H9 (cell line): ENCODE measurements at regions not wholly inside any gene's neighbourhood (a gene's known extent, or its start where the extent isn't known, plus 50 kb on each side); places are given as distances from the start of the nearest gene placed in this dataset.
"Not testable (repeated sequence)": the region's sequence is repeated elsewhere in the genome, so short reads cannot be mapped to it uniquely, and the experiment has no call there.

Experiments
- DNase-seq: peaks from one replicate; pipeline ENCODE4 v3.0.0-alpha.2; 2017
- H2AFZ ChIP-seq: one replicate; pipeline ENCODE4 v1.6.1; 2013; ENCODE audit warnings: mild to moderate bottlenecking, low read length, control low read depth, moderate library complexity
- H2AK5ac ChIP-seq: 2 replicates; pipeline ENCODE4 v1.6.1; 2013; ENCODE audit warnings: low read length, control low read depth, mixed read lengths; ENCODE audit not compliant: insufficient read length
- H2BK120ac ChIP-seq: one replicate; pipeline ENCODE4 v1.6.1; 2013; ENCODE audit warnings: low read depth, mild to moderate bottlenecking, low read length, control low read depth, inconsistent platforms; ENCODE audit not compliant: poor library complexity, severe bottlenecking
- H2BK12ac ChIP-seq: 2 replicates; pipeline ENCODE4 v1.6.1; 2013; ENCODE audit warnings: low read length, control low read depth, mixed read lengths, low read depth; ENCODE audit not compliant: insufficient read length
- H2BK15ac ChIP-seq: 2 replicates; pipeline ENCODE4 v1.6.1; 2013; ENCODE audit warnings: low read depth, low read length, control low read depth
- H2BK20ac ChIP-seq: one replicate; pipeline ENCODE4 v1.6.1; 2013; ENCODE audit warnings: low read depth, mild to moderate bottlenecking, low read length, control low read depth, inconsistent platforms; ENCODE audit not compliant: poor library complexity, severe bottlenecking
- H2BK5ac ChIP-seq: 2 replicates; pipeline ENCODE4 v1.6.1; 2013; ENCODE audit warnings: low read length, control low read depth, mixed read lengths; ENCODE audit not compliant: insufficient read length
- H3K14ac ChIP-seq: 2 replicates; pipeline ENCODE4 v1.6.1; 2013; ENCODE audit warnings: low read length, control low read depth; ENCODE audit not compliant: insufficient read depth
- H3K18ac ChIP-seq: 2 replicates; pipeline ENCODE4 v1.6.1; 2013; ENCODE audit warnings: low read depth, mild to moderate bottlenecking, mixed read lengths, low read length, control low read depth; ENCODE audit not compliant: insufficient read length
- H3K23ac ChIP-seq: 2 replicates; pipeline ENCODE4 v1.6.1; 2013; ENCODE audit warnings: low read length, control low read depth, mixed read lengths, low read depth; ENCODE audit not compliant: insufficient read length
- H3K23me2 ChIP-seq: 2 replicates; pipeline ENCODE4 v1.6.1; 2013; ENCODE audit warnings: low read depth, mild to moderate bottlenecking, mixed read lengths, low read length, control low read depth; ENCODE audit not compliant: insufficient read length, poor library complexity, severe bottlenecking
- H3K27ac ChIP-seq: 2 replicates; pipeline ENCODE4 v1.5.1; 2013; ENCODE audit warnings: low read length, control low read depth, mixed read lengths, low read depth; ENCODE audit not compliant: insufficient read length
- H3K27me3 ChIP-seq: 2 replicates; pipeline ENCODE4 v1.6.1; 2013; ENCODE audit warnings: low read length, control low read depth, inconsistent platforms; ENCODE audit not compliant: insufficient read depth
- H3K4ac ChIP-seq: 2 replicates; pipeline ENCODE4 v1.6.1; 2013; ENCODE audit warnings: low read depth, mild to moderate bottlenecking, control low read depth, inconsistent platforms, low read length, moderate library complexity
- H3K4me1 ChIP-seq: 2 replicates; pipeline ENCODE4 v1.6.1; 2013; ENCODE audit warnings: low read length, control low read depth, inconsistent platforms; ENCODE audit not compliant: insufficient read depth
- H3K4me2 ChIP-seq: 2 replicates; pipeline ENCODE4 v1.6.1; 2013; ENCODE audit warnings: low read length, control low read depth, mixed read lengths; ENCODE audit not compliant: insufficient read length, insufficient read depth
- H3K56ac ChIP-seq: 2 replicates; pipeline ENCODE4 v1.6.1; 2013; ENCODE audit warnings: low read depth, mild to moderate bottlenecking, mixed read lengths, low read length, control low read depth; ENCODE audit not compliant: insufficient read length
- H3K79me1 ChIP-seq: 2 replicates; pipeline ENCODE4 v1.6.1; 2013; ENCODE audit warnings: low read depth, mild to moderate bottlenecking, moderate library complexity, low read length, control low read depth, inconsistent platforms; ENCODE audit not compliant: insufficient read depth, poor library complexity, severe bottlenecking
- H3K79me2 ChIP-seq: 2 replicates; pipeline ENCODE4 v1.6.1; 2013; ENCODE audit warnings: low read length, control low read depth, inconsistent platforms; ENCODE audit not compliant: insufficient read depth
- H3K9ac ChIP-seq: 2 replicates; pipeline ENCODE4 v1.6.1; 2013; ENCODE audit warnings: low read length, control low read depth, mixed read lengths; ENCODE audit not compliant: insufficient read length; ENCODE audit errors: extremely low read depth
- H3K9me3 ChIP-seq: one replicate; pipeline ENCODE4 v1.6.1; 2013; ENCODE audit warnings: low read depth, low read length, inconsistent platforms; ENCODE audit not compliant: control insufficient read depth
- H3T11ph ChIP-seq: one replicate; pipeline ENCODE4 v1.6.1; 2013; ENCODE audit warnings: mild to moderate bottlenecking, low read length, control low read depth, inconsistent platforms
- H4K20me1 ChIP-seq: one replicate; pipeline ENCODE4 v1.6.1; 2013; ENCODE audit not compliant: control insufficient read depth, insufficient read length, insufficient read depth
- H4K5ac ChIP-seq: 2 replicates; pipeline ENCODE4 v1.6.1; 2013; ENCODE audit warnings: low read depth, mild to moderate bottlenecking, mixed read lengths, low read length, control low read depth; ENCODE audit not compliant: insufficient read length
- H4K8ac ChIP-seq: replicated peaks from 2 replicates; pipeline ENCODE4 v1.6.1; 2013; ENCODE audit warnings: low read length, control low read depth, mixed read lengths, low read depth; ENCODE audit not compliant: insufficient read length
- H4K91ac ChIP-seq: 2 replicates; pipeline ENCODE4 v1.6.1; 2013; ENCODE audit warnings: low read depth, mild to moderate bottlenecking, moderate library complexity, mixed read lengths, low read length, control low read depth; ENCODE audit not compliant: insufficient read length
- H3K27ac Mint-ChIP-seq, 3 experiments: 2 replicates in 2 of 3; 3 replicates in 1 of 3; pipeline ENCODE4 v1.8.0; 2020 to 2021; ENCODE audit warnings: mixed read lengths in 3 of 3, mild to moderate bottlenecking in 1 of 3, moderate library complexity in 1 of 3
- H3K27me3 Mint-ChIP-seq: 2 replicates; pipeline ENCODE4 v1.8.0; 2021; ENCODE audit warnings: low read depth, mild to moderate bottlenecking, moderate library complexity, mixed read lengths
- H3K36me3 Mint-ChIP-seq, 3 experiments: 2 replicates in 2 of 3; 3 replicates in 1 of 3; pipeline ENCODE4 v1.8.0; 2020 to 2021; ENCODE audit warnings: low read depth in 3 of 3, mixed read lengths in 3 of 3; ENCODE audit not compliant: insufficient read depth in 1 of 3
- H3K4me1 Mint-ChIP-seq, 2 experiments: 2 replicates each; pipeline ENCODE4 v1.8.0; 2020; ENCODE audit warnings: mixed read lengths in 2 of 2
- H3K4me3 Mint-ChIP-seq, 2 experiments: 2 replicates in 1 of 2; 3 replicates in 1 of 2; pipeline ENCODE4 v1.8.0; 2020 to 2021; ENCODE audit warnings: mild to moderate bottlenecking in 2 of 2, mixed read lengths in 2 of 2, moderate library complexity in 1 of 2
- H3K9me3 Mint-ChIP-seq, 2 experiments: 2 replicates in 1 of 2; 3 replicates in 1 of 2; pipeline ENCODE4 v1.8.0; 2020; ENCODE audit warnings: mild to moderate bottlenecking in 2 of 2, mixed read lengths in 2 of 2, moderate library complexity in 1 of 2
- WGBS: extraction: QIAGEN DNeasy Blood & Tissue Kit; methylation state at CpG from one replicate; pipeline ENCODE4 v1.1.7; 2013; ENCODE audit warnings: missing lambda C conversion rate, low lambda C conversion rate, mixed read lengths; ENCODE audit not compliant: insufficient read length; ENCODE audit errors: extremely low coverage; 5-methylcytosine and 5-hydroxymethylcytosine counted together

GRCh38 chr2:110384109-110384735 is 88.4 kb downstream of the LIMS4 start:
- WGBS = no CpG with 5 or more reads among the region's 50 CpGs
- not testable (repeated sequence) for H2BK120ac ChIP-seq, H3K56ac ChIP-seq, H3K4me2 ChIP-seq, H3K79me1 ChIP-seq, H3K18ac ChIP-seq, H3K23me2 ChIP-seq, H3K14ac ChIP-seq, H3K27ac ChIP-seq, H3K4me3 Mint-ChIP-seq, H4K91ac ChIP-seq, H3K9me3 Mint-ChIP-seq, H3K4me1 ChIP-seq, H2BK15ac ChIP-seq, H4K8ac ChIP-seq, H2AK5ac ChIP-seq, H2BK5ac ChIP-seq, H4K5ac ChIP-seq, H3K9me3 ChIP-seq, H3K27ac Mint-ChIP-seq, H2AFZ ChIP-seq, H3K4me1 Mint-ChIP-seq, H3K79me2 ChIP-seq, H3K23ac ChIP-seq, H3K27me3 Mint-ChIP-seq, H3T11ph ChIP-seq, H2BK12ac ChIP-seq, H3K36me3 Mint-ChIP-seq, H3K4ac ChIP-seq, H3K9ac ChIP-seq, DNase-seq, H4K20me1 ChIP-seq, H3K27me3 ChIP-seq, H2BK20ac ChIP-seq

GRCh38 chr2:110383163-110384048 is 89.2 kb downstream of the LIMS4 start:
- not testable (repeated sequence) for H2AK5ac ChIP-seq, H2BK15ac ChIP-seq, H2BK5ac ChIP-seq, H2BK12ac ChIP-seq, H3K27me3 ChIP-seq, H3K56ac ChIP-seq, H3K23ac ChIP-seq, H3K4me3 Mint-ChIP-seq, H3T11ph ChIP-seq, H3K9ac ChIP-seq, H3K4me1 ChIP-seq, H3K18ac ChIP-seq, H3K4me2 ChIP-seq, H3K23me2 ChIP-seq, H3K9me3 Mint-ChIP-seq, H4K8ac ChIP-seq, H2AFZ ChIP-seq, DNase-seq, H3K9me3 ChIP-seq, H3K27ac ChIP-seq, H3K36me3 Mint-ChIP-seq, H3K79me2 ChIP-seq, H4K5ac ChIP-seq, H3K27ac Mint-ChIP-seq, H3K79me1 ChIP-seq, H3K27me3 Mint-ChIP-seq, H3K4ac ChIP-seq, H4K20me1 ChIP-seq, H2BK20ac ChIP-seq, H2BK120ac ChIP-seq, H3K4me1 Mint-ChIP-seq, H3K14ac ChIP-seq, H4K91ac ChIP-seq
- WGBS = no CpG with 5 or more reads among the region's 75 CpGs
